Erythroblast (primary cell): ENCODE measurements at regions not wholly inside any gene's neighbourhood (a gene's known extent, or its start where the extent isn't known, plus 50 kb on each side); places are given as distances from the start of the nearest gene placed in this dataset.
"Not testable (repeated sequence)": the region's sequence is repeated elsewhere in the genome, so short reads cannot be mapped to it uniquely, and the experiment has no call there.

ENCODE experiments used
- DNase-seq, 2 experiments: peaks; one replicate each; lab custom pipeline; 2025; lab: John Stamatoyannopoulos, UW
- GATA1 ChIP-seq: IDR thresholded peaks from 2 replicates; pipeline ENCODE4 v1.6.1; 2011; ENCODE audit warnings: low read depth, mild to moderate bottlenecking, control low read depth, low read length, moderate library complexity
- POLR2A ChIP-seq: IDR thresholded peaks from 2 replicates; pipeline ENCODE4 v1.6.1; 2011; ENCODE audit warnings: mild to moderate bottlenecking, low read length

DNA sequence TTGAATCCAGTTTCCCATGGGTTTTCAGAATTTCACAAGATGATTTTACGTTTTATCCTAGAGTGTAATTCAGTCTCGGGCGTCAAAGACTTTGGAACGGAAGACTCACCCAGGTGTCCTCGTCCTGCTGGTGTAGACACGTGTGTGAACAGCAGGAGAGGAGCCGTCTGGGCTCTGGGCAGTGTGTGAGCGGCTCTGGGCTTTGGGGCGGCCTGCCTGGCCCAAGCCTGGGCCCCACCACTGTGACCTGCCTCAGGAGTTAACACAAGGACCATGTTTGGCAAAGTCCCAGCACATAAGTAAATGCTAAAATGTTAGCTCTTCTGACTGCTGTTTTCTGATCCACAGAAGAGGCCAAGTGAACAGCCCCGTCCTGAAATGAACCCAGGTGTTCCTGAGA lies 1093.3 kb downstream of the BRD1 start:
- TF ChIP-seq GATA1 (no peak), POLR2A (no peak)
- DNase-seq, result no peak

GRCh38 chr22:48729499-48730171 lies 1098.0 kb downstream of the BRD1 start:
- no peak for DNase-seq

GRCh38 chr22:48727454-48728058 lies 1100.1 kb downstream of the BRD1 start:
- TF ChIP-seq GATA1 (no peak), POLR2A (no peak)
- DNase-seq, result no peak

More at GRCh38 chr22:48729499-48730171, 1098.0 kb downstream of the BRD1 start:
- TF ChIP-seq POLR2A (no peak), GATA1 (no peak)

DNA sequence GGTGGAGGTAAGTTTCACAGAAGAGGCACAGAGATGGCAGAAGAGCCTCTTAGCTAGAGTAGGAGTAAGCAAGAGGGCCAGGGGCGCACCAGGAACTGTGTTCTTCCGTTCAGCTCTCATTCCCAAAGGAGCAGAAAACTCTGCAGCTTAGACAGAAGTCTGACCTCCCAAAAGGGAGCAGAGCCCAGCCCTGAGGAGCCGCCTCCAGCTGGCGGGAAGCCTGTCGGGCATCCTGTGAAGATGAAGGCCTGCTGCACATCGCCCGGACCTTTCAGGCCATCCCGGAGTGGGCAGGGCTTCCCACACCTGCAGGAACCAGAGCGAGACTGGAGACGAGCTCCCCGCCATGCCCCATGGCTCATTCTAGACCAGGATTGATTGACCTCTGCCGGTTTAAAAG lies 1102.8 kb downstream of the BRD1 start:
- TF ChIP-seq POLR2A (no peak), GATA1 (no peak)

GRCh38 chr22:48722661-48723060 lies 1105.0 kb downstream of the BRD1 start:
- TF ChIP-seq POLR2A (no peak), GATA1 (no peak)
- DNase-seq, result no peak

More for the DNA sequence above, 1102.8 kb downstream of the BRD1 start:
- DNase-seq, result no peak

- no peak for DNase-seq
- TF ChIP-seq POLR2A (no peak), GATA1 (no peak)
Measured at GRCh38 chr22:48721395-48721669, 1106.3 kb downstream of the BRD1 start.

- DNase-seq, result no peak
Measured at GRCh38 chr22:48720662-48721394, 1106.8 kb downstream of the BRD1 start.

GRCh38 chr22:48719978-48720661 lies 1107.6 kb downstream of the BRD1 start:
- TF ChIP-seq GATA1, result no peak
- TF ChIP-seq POLR2A, result no peak

More at GRCh38 chr22:48720662-48721394, 1106.8 kb downstream of the BRD1 start:
- TF ChIP-seq GATA1 (no peak), POLR2A (no peak)

DNA sequence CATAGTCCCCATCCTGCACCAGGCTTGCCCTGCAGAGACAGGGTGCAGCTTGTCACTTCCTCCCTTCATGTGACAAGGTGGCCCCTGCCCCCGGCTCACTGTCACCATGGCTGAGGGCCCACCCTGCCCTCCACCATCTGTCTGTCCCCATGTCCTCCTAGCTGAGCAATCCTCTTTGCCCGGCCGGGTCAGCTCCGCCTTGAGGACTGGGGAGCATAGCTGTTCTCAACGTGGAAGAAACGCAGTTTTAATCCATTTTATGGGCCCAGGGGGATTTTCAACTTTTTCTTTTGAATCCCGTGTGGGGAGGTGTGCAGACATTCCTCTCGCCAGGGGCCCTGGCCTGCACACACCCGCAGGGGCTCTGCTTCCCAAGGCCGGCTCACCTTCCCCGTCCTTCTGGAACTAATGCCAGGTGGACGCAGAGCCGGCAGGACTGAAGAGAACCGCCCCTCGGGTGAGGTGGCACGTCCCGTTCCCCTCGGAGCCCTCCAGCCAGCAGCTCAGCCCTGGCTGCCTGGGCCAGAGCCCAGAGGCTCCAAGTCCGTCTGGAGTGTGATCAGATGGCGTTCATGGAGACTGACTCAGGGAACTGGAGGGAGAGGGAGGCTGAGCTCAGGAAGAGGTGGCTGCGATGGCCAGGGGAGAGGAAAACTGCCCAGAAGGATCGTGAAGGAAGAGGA lies 1108.7 kb downstream of the BRD1 start:
- no peak for TF ChIP-seq POLR2A
- no peak for TF ChIP-seq GATA1
- no peak for DNase-seq

More at GRCh38 chr22:48719978-48720661, 1107.6 kb downstream of the BRD1 start:
- DNase-seq, result peak in 1 of 2 experiments; percentile 11

GRCh38 chr22:48717883-48718817 lies 1109.5 kb downstream of the BRD1 start:
- TF ChIP-seq GATA1, result no peak
- no peak for TF ChIP-seq POLR2A
- DNase-seq, result no peak

GRCh38 chr22:48717076-48717810 lies 1110.4 kb downstream of the BRD1 start:
- no peak for TF ChIP-seq GATA1
- no peak for TF ChIP-seq POLR2A
- no peak for DNase-seq

DNA sequence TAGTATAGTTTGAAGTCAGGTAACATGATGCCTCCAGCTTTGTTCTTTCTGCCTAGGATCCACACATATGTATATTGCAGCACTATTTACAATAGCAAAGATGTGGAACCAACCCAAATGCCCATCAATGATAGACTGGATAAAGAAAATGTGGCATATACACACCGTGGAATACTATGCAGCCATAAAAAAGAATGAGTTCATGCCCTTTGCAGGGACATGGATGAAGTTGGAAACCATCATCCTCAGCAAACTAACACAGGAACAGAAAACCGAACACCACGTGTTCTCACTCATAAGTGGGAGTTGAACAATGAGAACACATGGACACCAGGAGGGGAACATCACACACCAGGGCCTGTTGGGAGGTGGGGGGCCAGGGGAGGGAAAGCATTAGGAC lies 1111.5 kb downstream of the BRD1 start:
- DNase-seq, result not testable (repeated sequence)
